WI38 (cell line): ENCODE measurements at regions not wholly inside any gene's neighbourhood (a gene's known extent, or its start where the extent isn't known, plus 50 kb on each side); places are given as distances from the start of the nearest gene placed in this dataset.

Experiments used
- H3K4me3 ChIP-seq: 2 replicates; pipeline ENCODE4 v1.5.1; 2011; ENCODE audit warnings: low read depth, mild to moderate bottlenecking, control low read depth, low read length
- TF ChIP-seq, protein P1 (sequence below): IDR thresholded peaks from 2 replicates; pipeline ENCODE4 v1.5.1; 2012; ENCODE audit warnings: low read depth, mild to moderate bottlenecking, control low read depth, low read length

DNA sequence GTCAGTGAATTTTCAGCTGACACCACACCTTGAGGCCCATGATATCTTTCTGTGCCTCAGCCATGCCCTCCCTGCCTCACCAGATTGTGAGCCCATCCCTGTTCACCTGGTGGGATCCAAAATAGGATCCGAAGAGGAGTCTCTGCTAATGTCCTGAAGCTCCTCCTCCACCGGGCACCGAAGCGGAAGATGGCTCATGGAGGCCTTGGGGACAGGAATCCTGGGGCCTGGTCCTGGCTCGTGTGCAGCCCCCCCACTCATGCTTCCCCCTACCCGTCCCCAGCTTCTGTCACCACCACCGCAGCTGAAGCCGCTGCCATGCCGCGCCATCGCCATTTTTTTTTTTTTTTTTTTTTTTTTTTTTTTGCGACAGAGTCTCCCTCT is 1683.4 kb downstream of the TP53TG3F start:
- H3K4me3 ChIP-seq: no peak overlapping the region
- TF ChIP-seq, protein P1, sequence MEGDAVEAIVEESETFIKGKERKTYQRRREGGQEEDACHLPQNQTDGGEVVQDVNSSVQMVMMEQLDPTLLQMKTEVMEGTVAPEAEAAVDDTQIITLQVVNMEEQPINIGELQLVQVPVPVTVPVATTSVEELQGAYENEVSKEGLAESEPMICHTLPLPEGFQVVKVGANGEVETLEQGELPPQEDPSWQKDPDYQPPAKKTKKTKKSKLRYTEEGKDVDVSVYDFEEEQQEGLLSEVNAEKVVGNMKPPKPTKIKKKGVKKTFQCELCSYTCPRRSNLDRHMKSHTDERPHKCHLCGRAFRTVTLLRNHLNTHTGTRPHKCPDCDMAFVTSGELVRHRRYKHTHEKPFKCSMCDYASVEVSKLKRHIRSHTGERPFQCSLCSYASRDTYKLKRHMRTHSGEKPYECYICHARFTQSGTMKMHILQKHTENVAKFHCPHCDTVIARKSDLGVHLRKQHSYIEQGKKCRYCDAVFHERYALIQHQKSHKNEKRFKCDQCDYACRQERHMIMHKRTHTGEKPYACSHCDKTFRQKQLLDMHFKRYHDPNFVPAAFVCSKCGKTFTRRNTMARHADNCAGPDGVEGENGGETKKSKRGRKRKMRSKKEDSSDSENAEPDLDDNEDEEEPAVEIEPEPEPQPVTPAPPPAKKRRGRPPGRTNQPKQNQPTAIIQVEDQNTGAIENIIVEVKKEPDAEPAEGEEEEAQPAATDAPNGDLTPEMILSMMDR: no peak

DNA sequence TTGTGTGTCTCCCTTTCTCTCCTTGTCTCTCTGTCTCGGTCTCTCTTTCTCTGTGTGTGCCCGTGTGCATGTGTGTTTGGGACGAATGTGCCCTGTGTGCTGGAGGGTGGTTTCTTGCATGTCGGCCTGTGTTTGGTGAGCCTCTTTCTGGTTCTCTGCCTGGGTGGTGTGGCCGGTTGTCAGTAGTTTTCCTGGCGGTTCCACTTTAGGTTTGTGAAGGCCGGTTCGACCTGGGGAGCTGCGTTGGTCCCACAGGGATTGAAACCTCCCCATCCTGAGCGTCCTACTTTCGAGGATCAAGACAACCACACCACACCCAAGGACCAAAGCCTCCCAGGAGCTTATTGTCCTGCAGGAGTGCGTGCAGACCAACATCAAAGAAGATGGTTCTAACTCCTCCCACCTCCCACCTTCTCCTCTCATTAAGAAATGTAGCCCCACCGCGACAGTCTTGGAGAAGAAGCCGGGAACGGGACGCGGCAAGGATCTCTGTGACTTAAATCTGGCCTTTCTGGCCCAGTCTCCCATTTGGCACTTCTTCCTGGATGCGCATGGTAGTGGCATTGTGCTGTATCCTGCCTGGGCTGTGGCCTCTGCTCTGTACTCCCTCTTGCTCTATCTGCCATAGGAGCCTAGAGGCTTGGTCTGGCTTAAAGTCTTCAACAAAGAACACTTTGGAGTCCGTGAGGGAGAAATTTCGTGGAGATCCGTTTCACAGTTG is 1685.0 kb downstream of the TP53TG3F start:
- TF ChIP-seq, protein P1: no peak
- H3K4me3 ChIP-seq: no peak overlapping the region

DNA sequence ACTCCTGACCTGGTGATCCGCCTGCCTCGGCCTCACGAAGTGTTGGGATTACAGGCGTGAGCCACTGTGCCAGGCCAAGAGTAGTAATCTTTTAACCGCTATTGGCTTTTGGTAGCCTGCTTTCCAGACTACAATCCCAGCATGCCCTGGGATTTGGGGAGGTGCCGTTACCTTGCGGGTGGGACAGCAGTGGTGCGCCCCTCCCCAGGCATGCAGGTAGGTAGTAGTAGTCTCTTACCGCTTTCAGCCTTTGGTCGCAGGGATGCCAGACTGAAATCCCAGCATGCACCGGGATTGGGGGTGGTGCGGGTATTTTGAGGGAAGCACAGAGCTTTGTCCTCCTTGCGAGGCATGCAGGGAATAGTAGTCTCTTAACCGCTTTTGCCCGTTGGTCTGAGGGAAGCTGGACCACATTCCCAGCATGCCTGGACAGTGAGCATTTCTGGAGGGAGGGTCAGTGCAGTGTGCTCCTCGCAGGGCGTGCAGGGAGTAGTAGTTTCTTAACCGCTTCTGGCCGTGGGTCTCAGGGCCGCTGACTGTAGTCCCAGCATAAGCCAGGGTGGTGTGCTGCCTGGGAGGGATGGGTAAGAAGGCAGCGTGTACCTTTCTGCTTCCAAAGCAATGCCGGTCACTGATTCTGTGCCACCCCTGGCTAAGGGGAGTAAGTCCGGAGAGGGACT is 1686.8 kb downstream of the TP53TG3F start:
- H3K4me3 ChIP-seq: no peak overlapping the region
- TF ChIP-seq, protein P1: no peak

DNA sequence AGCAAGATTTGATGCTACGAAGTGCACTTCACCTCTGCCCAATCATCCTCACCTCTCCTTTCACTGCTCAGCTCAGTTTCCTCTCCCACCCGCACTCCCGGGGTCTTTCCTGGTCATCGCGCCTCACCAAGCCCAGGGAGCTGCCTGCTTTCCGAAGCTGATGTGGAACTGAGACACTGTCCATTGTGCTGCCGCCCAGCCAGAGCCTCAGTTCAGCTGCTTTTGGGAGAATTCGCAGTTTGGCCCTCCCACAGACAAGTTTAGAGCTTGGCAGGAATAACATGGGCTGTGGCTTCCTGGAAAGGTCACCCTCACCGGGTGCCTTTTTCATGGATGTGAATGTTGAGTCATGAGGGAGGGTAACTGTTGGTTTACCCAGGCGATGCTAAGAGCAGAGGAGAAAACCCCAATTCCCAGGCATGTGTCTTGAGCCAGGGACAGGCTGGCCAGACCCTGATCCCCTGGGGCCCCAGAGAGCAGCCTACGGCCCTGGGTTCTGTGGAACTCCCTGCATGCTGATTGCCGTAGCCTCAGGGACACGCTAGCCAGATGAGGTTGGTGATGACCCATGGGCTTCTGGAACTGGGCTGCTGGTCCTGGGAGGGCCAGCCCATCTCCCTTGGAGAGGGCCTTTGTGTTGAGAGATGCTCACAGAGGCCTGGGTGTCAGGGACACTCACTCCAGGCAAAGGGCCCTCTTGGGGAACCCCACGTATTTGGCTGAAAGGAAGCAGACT is 1687.5 kb downstream of the TP53TG3F start:
- H3K4me3 ChIP-seq: no peak overlapping the region
- TF ChIP-seq, protein P1: no peak

GRCh38 chr16:35147556-35148504 is 1688.4 kb downstream of the TP53TG3F start:
- TF ChIP-seq, protein P1: no peak
- no peak overlapping the region for H3K4me3 ChIP-seq

GRCh38 chr16:35148748-35149147 is 1689.3 kb downstream of the TP53TG3F start:
- TF ChIP-seq, protein P1: no peak

More at GRCh38 chr16:35148748-35149147, 1689.3 kb downstream of the TP53TG3F start:
- no peak overlapping the region for H3K4me3 ChIP-seq
